ENCODE measurements at regions not wholly inside any gene's neighbourhood (a gene's known extent, or its start where the extent isn't known, plus 50 kb on each side); places are given as distances from the start of the nearest gene placed in this dataset.
"Not testable (repeated sequence)": the region's sequence is repeated elsewhere in the genome, so short reads cannot be mapped to it uniquely, and the experiment has no call there.

DNA sequence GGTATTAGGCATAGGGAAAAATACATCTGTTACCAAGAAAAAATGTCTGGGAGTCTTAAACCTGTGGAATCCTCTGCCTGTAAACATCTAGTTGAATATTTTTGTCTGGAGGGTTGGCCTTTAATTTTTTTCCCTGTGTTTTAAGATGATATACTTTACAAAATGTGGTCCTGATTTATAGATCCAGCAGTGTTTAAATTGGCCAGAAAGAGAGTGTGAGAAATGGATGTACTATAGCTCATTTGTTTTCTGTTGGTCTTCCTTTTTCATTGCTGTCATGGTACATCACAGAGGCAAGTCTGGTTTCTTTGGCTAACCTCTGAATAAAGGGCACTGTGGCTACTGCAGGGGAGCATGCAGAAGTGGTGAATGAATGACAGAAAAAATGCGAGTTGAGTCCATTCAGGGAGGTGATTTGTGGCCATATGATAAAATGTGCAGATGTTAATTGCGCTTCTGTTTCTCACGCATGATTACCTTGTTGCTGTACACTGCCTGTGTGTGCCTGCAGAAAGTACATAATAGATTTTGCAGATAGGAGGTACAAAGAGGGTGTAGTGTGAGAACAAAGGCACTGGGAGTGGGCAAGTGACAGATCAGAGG lies 150.0 kb downstream of the NFKBIZ start:
- DNase-seq: no peak

GRCh38 chr3:102000620-102001209 lies 151.4 kb downstream of the NFKBIZ start:
- no peak for DNase-seq

GRCh38 chr3:102002056-102002455 lies 152.7 kb downstream of the NFKBIZ start:
- DNase-seq: no peak

DNA sequence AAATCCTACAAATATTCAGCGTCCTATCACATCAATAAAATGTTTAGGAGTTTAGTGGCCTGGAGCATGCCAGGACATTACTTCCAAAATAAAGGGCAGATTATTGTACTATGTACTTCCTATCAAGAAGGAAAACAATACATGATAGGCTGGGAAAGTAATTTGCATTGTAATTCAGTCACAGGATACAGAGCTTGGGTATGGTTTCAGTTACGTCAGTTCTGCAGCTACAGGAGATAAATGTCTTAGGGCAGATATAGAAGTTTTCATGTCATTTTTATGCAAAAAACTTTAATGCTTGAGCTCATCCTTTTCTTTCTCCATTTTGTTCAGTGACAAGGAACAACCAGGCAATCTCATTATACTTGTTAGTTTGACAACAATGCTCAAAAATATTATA lies 155.2 kb downstream of the NFKBIZ start:
- DNase-seq: no peak

- DNase-seq: no peak
These were observed 156.2 kb downstream of the NFKBIZ start for GRCh38 chr3:102005551-102005950.

GRCh38 chr3:102006812-102007485 lies 157.6 kb downstream of the NFKBIZ start:
- no peak for DNase-seq

DNA sequence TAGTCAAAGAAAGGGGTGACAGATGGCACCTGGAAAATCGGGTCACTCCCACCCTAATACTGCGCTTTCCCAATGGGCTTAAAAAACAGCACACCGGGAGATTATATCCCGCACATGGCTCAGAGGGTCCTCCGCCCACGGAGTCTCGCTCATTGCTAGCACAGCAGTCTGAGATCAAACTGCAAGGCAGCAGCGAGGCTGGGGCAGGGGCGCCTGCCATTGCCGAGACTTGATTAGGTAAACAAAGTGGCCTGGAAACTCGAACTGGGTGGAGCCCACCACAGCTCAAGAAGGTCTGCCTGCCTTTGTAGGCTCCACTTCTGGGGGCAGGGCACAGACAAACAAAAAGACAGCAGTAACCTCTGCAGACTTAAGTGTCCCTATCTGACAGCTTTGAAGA lies 159.1 kb downstream of the NFKBIZ start:
- DNase-seq: not testable (repeated sequence)

DNA sequence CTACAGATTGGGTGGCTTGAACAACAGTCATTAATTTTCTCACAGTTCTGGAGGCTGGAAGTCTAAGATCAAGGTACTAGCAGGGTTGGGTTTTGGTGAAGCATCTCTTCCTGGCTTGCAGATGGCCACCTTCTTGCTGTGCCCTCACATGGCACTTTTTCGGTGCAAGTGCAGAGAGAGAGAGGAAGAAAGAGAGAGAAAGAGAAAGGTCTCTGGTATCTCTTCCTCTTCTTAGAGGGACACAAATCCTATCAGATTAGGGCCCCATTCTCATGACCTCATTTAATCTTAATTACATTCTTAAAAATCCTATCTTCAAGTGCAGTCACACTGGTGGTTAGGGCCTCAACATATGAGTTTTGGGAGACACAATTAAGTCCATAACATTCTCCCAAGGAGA lies 167.1 kb downstream of the NFKBIZ start:
- DNase-seq: no peak

DNA sequence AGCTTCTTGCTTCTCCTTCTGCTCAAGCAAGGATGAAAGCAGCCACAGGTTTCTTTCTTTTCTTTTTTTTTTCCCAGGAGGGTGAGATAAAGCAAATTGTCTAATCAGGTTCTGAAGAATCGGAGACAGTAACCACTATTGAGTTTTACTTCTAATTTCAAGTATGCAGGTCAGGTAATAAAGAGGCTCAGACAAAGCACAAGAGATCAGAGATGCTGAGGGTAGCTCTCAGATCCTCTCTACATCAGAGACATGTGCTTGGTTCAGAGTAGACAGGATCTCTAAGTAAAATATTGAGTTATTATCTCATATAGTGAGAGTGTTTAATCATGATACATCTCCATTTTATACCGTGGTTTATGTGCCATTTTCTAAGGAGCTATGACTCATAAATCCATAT lies 168.5 kb downstream of the NFKBIZ start:
- DNase-seq: no peak

- DNase-seq: no peak
These were observed 169.2 kb downstream of the NFKBIZ start for GRCh38 chr3:102018551-102018950.

DNA sequence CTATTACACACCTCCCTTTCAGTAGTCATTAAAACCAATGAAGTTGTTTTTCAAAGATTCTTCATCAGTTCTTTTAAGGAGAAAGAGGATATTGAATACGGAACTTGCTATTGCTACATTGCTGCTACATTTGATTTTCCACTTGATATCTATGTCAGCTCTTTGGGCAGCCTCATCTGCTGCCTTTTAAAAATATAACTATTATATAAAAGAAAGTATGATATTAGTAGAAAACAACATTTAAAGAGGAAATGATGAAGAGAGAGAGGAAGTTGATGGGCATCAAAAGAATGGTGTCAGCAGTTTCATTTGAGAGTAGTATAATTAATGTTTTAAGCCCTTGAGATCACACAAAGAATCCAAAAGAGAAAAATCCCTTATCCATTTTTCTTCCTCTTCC lies 171.4 kb downstream of the NFKBIZ start:
- DNase-seq: no peak

- DNase-seq: peak; percentile 19
These were observed 175.1 kb downstream of the NFKBIZ start for GRCh38 chr3:102024270-102024904.

DNA sequence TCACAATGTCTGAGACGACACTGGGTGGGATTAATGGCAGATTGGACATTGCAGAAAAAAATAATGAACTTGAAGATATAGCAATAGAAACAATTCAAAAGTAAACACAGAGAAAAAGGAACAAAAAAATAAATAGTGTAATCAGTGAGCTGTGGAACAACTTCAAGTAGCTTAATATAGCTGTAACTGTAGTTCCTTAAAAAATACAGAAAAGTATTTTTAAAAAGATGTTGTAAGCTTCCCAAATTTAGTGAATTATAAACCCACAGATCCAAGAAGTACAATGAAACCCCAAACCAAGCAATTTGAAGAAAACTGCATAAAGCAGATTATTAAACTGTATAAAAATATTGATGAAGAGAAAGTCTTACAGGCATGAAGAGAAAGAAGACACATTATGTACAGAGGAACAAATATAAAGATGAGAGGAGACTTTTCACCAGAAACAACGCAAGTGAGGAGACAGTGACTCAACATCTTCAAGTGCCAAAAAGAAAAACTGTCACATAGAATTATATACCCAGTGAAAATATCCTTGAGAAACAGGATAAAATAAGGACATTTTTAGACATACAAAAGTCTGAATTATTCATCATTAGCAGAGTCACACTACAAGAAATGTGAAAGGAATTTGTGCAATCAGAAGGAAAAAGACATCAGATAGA lies 176.4 kb downstream of the NFKBIZ start:
- DNase-seq: no peak

- no peak for DNase-seq
These were observed 177.3 kb downstream of the NFKBIZ start for GRCh38 chr3:102026656-102027055.

GRCh38 chr3:102030661-102031060 lies 181.3 kb downstream of the NFKBIZ start:
- DNase-seq: no peak

DNA sequence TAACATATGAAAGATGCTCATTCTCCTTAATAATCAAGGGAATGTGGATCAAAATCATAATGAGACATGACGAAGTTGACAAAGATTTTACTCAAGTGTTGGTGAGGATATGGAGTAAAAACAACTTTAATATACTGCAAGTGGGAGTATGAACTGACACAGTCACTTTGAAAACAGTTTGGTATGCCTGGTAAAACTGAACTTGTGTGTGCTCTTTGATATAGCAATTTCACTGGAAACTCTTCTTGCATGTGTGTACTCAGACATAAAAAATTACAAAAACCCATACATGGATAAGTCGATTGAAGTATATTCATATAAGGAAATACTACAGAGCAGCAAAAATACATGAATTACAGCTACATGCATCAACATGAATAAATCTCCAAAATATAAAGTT lies 182.5 kb downstream of the NFKBIZ start:
- DNase-seq: no peak

- DNase-seq: no peak
These were observed 183.4 kb downstream of the NFKBIZ start for GRCh38 chr3:102032491-102033383.

GRCh38 chr3:102034639-102035451 lies 185.5 kb downstream of the NFKBIZ start:
- DNase-seq: peak; percentile 14

GRCh38 chr3:102036017-102036416 lies 186.7 kb downstream of the NFKBIZ start:
- no peak for DNase-seq

DNA sequence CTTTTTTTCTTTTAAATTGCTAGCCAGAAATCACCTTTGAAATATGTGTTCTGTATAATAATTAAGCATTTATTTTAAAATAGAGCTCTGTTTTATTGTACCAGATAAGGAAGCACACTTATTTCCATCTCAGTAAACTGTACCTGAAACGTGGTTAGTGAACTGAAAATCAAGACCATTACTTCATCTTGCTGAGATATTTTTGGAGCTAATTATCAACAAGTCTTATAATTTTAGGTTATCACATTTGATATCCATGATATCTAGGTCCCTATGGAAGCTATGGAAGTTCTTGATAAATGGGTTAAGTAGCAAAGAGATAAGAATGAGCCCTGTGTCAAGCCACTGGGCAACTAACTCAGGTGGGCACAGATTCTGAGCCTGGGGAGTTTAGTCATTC lies 187.2 kb downstream of the NFKBIZ start:
- DNase-seq: no peak

DNA sequence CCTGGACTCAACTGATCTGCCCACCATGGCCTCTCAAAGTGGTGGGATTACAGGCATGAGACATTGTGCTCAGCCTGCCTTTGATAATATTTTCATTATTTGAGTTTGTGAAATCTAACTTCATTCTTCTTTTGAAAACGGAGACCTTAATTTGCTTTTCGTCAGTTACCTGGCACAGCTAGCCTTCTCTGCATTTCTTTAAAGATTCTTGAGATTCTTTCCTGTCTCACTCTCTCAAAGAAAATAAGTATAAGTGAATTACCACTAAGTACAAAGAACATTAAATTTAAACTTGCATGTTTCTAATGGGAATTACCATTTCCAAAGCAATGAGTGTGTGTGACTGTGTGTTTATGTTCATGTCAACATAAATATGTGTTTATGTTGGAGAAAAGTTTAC lies 187.9 kb downstream of the NFKBIZ start:
- DNase-seq: no peak

DNA sequence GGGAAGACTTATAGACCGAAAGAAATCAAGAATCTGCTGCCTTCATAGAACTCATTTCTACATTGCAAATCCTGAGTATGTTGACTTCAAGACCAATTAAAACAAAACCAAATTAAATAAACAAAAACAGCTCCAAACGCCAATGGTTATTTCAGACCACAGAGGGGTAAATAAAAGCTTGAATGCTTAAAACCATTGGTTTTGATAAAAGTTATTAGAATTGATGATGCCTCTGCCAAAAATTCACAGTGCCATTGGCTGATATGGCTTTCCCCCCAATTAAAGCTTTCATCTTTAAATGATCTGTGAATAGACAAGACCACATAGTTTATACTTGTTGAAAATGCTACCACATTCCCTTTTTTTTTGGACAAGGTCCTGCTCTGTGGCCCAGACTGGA lies 188.5 kb downstream of the NFKBIZ start:
- DNase-seq: no peak
